GM21737 (cell line): ENCODE measurements at regions not wholly inside any gene's neighbourhood (a gene's known extent, or its start where the extent isn't known, plus 50 kb on each side); places are given as distances from the start of the nearest gene placed in this dataset.
A peak's percentile ranks its signal among the peaks of the same experiment; 100 is the strongest.

Source experiments
- ATAC-seq: cut with Tn5 transposase; IDR thresholded peaks from one replicate; pipeline ENCODE4 v1.9.1; 2021; ENCODE audit warnings: mild to moderate bottlenecking, moderate library complexity; ENCODE audit not compliant: unreplicated experiment

- no peak for ATAC-seq
Measured at GRCh38 chr2:8006626-8007025, 675.2 kb upstream of the ID2 start.

GRCh38 chr2:8009010-8009597 lies 672.8 kb upstream of the ID2 start:
- no peak for ATAC-seq

- no peak for ATAC-seq
Measured at GRCh38 chr2:8015848-8016600, 665.8 kb upstream of the ID2 start.

GRCh38 chr2:8016688-8017087 lies 665.2 kb upstream of the ID2 start:
- ATAC-seq, result no peak

GRCh38 chr2:8018956-8019355 lies 662.9 kb upstream of the ID2 start:
- no peak for ATAC-seq

- ATAC-seq, result no peak
Measured at GRCh38 chr2:8019934-8020333, 661.9 kb upstream of the ID2 start.

GRCh38 chr2:8021921-8022320 lies 659.9 kb upstream of the ID2 start:
- ATAC-seq, result no peak

GRCh38 chr2:8022908-8023640 lies 658.8 kb upstream of the ID2 start:
- ATAC-seq, result peak; percentile 73

GRCh38 chr2:8024506-8024905 lies 657.4 kb upstream of the ID2 start:
- ATAC-seq, result no peak

- ATAC-seq, result no peak
Measured at GRCh38 chr2:8026381-8026780, 655.5 kb upstream of the ID2 start.

GRCh38 chr2:8027387-8027786 lies 654.5 kb upstream of the ID2 start:
- ATAC-seq, result no peak

GRCh38 chr2:8028036-8028435 lies 653.8 kb upstream of the ID2 start:
- ATAC-seq, result no peak

GRCh38 chr2:8028436-8028835 lies 653.4 kb upstream of the ID2 start:
- ATAC-seq, result no peak

- ATAC-seq, result no peak
Measured at GRCh38 chr2:8028981-8029380, 652.9 kb upstream of the ID2 start.

GRCh38 chr2:8030573-8031303 lies 651.1 kb upstream of the ID2 start:
- no peak for ATAC-seq

- no peak for ATAC-seq
Measured at GRCh38 chr2:8031370-8031769, 650.5 kb upstream of the ID2 start.

- no peak for ATAC-seq
Measured at GRCh38 chr2:8033546-8034096, 648.2 kb upstream of the ID2 start.

GRCh38 chr2:8036366-8036765 lies 645.5 kb upstream of the ID2 start:
- no peak for ATAC-seq

GRCh38 chr2:8039732-8040131 lies 642.1 kb upstream of the ID2 start:
- ATAC-seq, result no peak

- no peak for ATAC-seq
Measured at GRCh38 chr2:8043295-8043694, 638.6 kb upstream of the ID2 start.

- no peak for ATAC-seq
Measured at GRCh38 chr2:8044046-8044594, 637.7 kb upstream of the ID2 start.
